HepG2 (cell line): ENCODE measurements at regions not wholly inside any gene's neighbourhood (a gene's known extent, or its start where the extent isn't known, plus 50 kb on each side); places are given as distances from the start of the nearest gene placed in this dataset.

Experiments
- ATAC-seq: fragments of 200-7000 bp; cut with Tn5 transposase; 3 replicates; pipeline ENCODE4 v1.9.1; 2020; ENCODE audit warnings: mild to moderate bottlenecking, moderate library complexity
- BruUV-seq: library from RNA; stranded (reverse); fragments of 400-500 nt; replicated peaks from 2 replicates; lab custom pipeline; 2021; lab: Mats Ljungman, UMichigan
- CTCF ChIA-PET: fragments of 300-600 bp; formaldehyde crosslinking; extraction: SDS; loops from one replicate; lab custom pipeline; 2021; ENCODE audit warnings: low total read pairs, inconsistent platforms, low intra/inter-chr PET ratio; lab: Yijun Ruan, JAX
- POLR2A ChIA-PET: fragments of 350-600 bp; sonication (Branson Sonifier 250); formaldehyde crosslinking; loops from one replicate; lab custom pipeline; 2020; ENCODE audit warnings: antibody characterized with exemption, inconsistent platforms; lab: Yijun Ruan, JAX
- DNase-seq: peaks from one replicate; pipeline ENCODE4 v3.0.0-alpha.2; 2015; ENCODE audit warnings: low spot score
- FAIRE-seq: peaks from 3 replicates; lab custom pipeline; 2011; peaks lifted over from hg19 to GRCh38; lab: Jason Lieb, UNC
- H2AFZ ChIP-seq: one replicate; pipeline ENCODE4 v1.6.1; 2011; ENCODE audit warnings: low read length, inconsistent platforms
- H3K27ac ChIP-seq: fragments of 300-600 bp; 3 replicates; pipeline ENCODE4 v1.8.0; 2011; ENCODE audit warnings: mixed run types, mild to moderate bottlenecking, mixed read lengths, low read length, inconsistent platforms; ENCODE audit not compliant: insufficient read depth; ENCODE audit errors: extremely low read length
- H3K27me3 ChIP-seq, 2 experiments: fragments of 200-600 bp in 1 of 2; 2 replicates in 1 of 2; 3 replicates in 1 of 2; pipeline versions ENCODE4 v1.6.0 to v1.8.0; 2011; ENCODE audit warnings: low read length in 2 of 2, mild to moderate bottlenecking in 2 of 2, moderate library complexity in 2 of 2, inconsistent platforms in 1 of 2; ENCODE audit not compliant: insufficient read depth in 2 of 2, control insufficient read depth in 1 of 2
- H3K36me3 ChIP-seq, 2 experiments: fragments of 200-600 bp in 1 of 2; replicated peaks in 1 of 2; 2 replicates in 1 of 2; 3 replicates in 1 of 2; pipeline versions ENCODE4 v1.5.1 to v1.8.0; 2011; ENCODE audit warnings: low read length in 2 of 2, inconsistent platforms in 1 of 2; ENCODE audit not compliant: insufficient read depth in 2 of 2, control insufficient read depth in 1 of 2
- H3K4me1 ChIP-seq: 2 replicates; pipeline ENCODE4 v1.5.1; 2012; ENCODE audit warnings: low read length, inconsistent platforms; ENCODE audit not compliant: insufficient read depth
- H3K4me2 ChIP-seq: 2 replicates; pipeline ENCODE4 v1.6.0; 2011; ENCODE audit warnings: low read depth, low read length, inconsistent platforms
- H3K4me3 ChIP-seq, 3 experiments: fragments of 200-600 bp in 1 of 3; sonication (generic), shearing (Covaris generic) in 1 of 3; replicated peaks in 1 of 3; 2 replicates each; pipeline ENCODE4 v1.5.1; 2011 to 2016; ENCODE audit warnings: low read length in 3 of 3, inconsistent platforms in 2 of 3, low read depth in 2 of 3, mild to moderate bottlenecking in 2 of 3, control low read depth in 1 of 3, mixed read lengths in 1 of 3; ENCODE audit not compliant: insufficient read depth in 1 of 3
- H3K79me2 ChIP-seq: one replicate; pipeline ENCODE4 v1.6.1; 2011; ENCODE audit warnings: low read length, inconsistent platforms; ENCODE audit not compliant: insufficient read depth
- H3K9ac ChIP-seq: 2 replicates; pipeline ENCODE4 v1.6.0; 2011; ENCODE audit warnings: mild to moderate bottlenecking, low read depth, low read length, inconsistent platforms; ENCODE audit not compliant: insufficient read depth
- H3K9me3 ChIP-seq: 2 replicates; pipeline ENCODE4 v1.5.1; 2012; ENCODE audit warnings: mild to moderate bottlenecking, low read length
- H4K20me1 ChIP-seq: 2 replicates; pipeline ENCODE4 v1.6.0; 2011; ENCODE audit warnings: inconsistent platforms, mild to moderate bottlenecking, low read length, moderate library complexity; ENCODE audit not compliant: insufficient read depth
- GFI1 ChIP-seq: sonication (generic); formaldehyde crosslinking; IDR thresholded peaks from 2 replicates; pipeline ENCODE4 v1.5.0; 2020; ENCODE audit warnings: missing genetic modification reagents, mild to moderate bottlenecking, borderline replicate concordance
- GPN1 ChIP-seq: sonication (generic); formaldehyde crosslinking; IDR thresholded peaks from 2 replicates; pipeline ENCODE4 v1.5.1; 2020; ENCODE audit warnings: missing genetic modification reagents, borderline replicate concordance
- HOXA7 ChIP-seq: sonication (generic); formaldehyde crosslinking; IDR thresholded peaks from 2 replicates; pipeline ENCODE4 v1.8.1; 2022; ENCODE audit warnings: mild to moderate bottlenecking, missing genetic modification reagents, moderate library complexity
- HOXD1 ChIP-seq: sonication (generic); formaldehyde crosslinking; IDR thresholded peaks from 2 replicates; pipeline ENCODE4 v1.5.0; 2020; ENCODE audit warnings: missing genetic modification reagents
- MTA1 ChIP-seq: sonication (generic); formaldehyde crosslinking; IDR thresholded peaks from 2 replicates; pipeline ENCODE4 v1.4.0; 2020; ENCODE audit warnings: missing genetic modification reagents, mild to moderate bottlenecking, borderline replicate concordance
- NCOR1 ChIP-seq: fragments of 200-600 bp; sonication (generic); IDR thresholded peaks from 2 replicates; pipeline ENCODE4 v1.7.0; 2017; ENCODE audit warnings: antibody characterized with exemption, low read length, borderline replicate concordance
- PLRG1 ChIP-seq: fragments of 450-650 bp; conservative IDR thresholded peaks from 2 replicates; pipeline ENCODE4 v1.6.1; 2016
- RBAK ChIP-seq: sonication (generic); formaldehyde crosslinking; IDR thresholded peaks from 2 replicates; pipeline ENCODE4 v1.5.1; 2020; ENCODE audit warnings: mild to moderate bottlenecking, missing genetic modification reagents
- RFX3 ChIP-seq: IDR thresholded peaks from 2 replicates; pipeline ENCODE4 v1.6.1; 2016; ENCODE audit warnings: missing biosample characterization, missing genetic modification reagents
- ZBTB7A ChIP-seq: sonication (generic); formaldehyde crosslinking; IDR thresholded peaks from 2 replicates; pipeline ENCODE4 v1.8.0; 2022; ENCODE audit warnings: mild to moderate bottlenecking, missing genetic modification reagents
- ZNF253 ChIP-seq: sonication (generic); formaldehyde crosslinking; IDR thresholded peaks from 2 replicates; pipeline ENCODE4 v1.8.0; 2022; ENCODE audit warnings: mild to moderate bottlenecking, missing genetic modification reagents, borderline replicate concordance
- ZNF329 ChIP-seq: sonication (generic); formaldehyde crosslinking; IDR thresholded peaks from 2 replicates; pipeline ENCODE4 v1.9.0; 2021; ENCODE audit warnings: low read depth, mild to moderate bottlenecking, missing genetic modification reagents
- ZNF331 ChIP-seq: sonication (generic); formaldehyde crosslinking; IDR thresholded peaks from 2 replicates; pipeline ENCODE4 v1.4.0; 2020; ENCODE audit warnings: missing genetic modification reagents
- ZNF33A ChIP-seq: sonication (generic); formaldehyde crosslinking; IDR thresholded peaks from 2 replicates; pipeline ENCODE4 v1.5.1; 2020; ENCODE audit warnings: missing genetic modification reagents, mild to moderate bottlenecking, moderate library complexity, borderline replicate concordance
- ZNF660 ChIP-seq: sonication (generic); formaldehyde crosslinking; IDR thresholded peaks from 2 replicates; pipeline ENCODE4 v1.5.1; 2020; ENCODE audit warnings: mild to moderate bottlenecking, low read depth, missing genetic modification reagents, borderline replicate concordance
- ZNF784 ChIP-seq: sonication (generic); formaldehyde crosslinking; IDR thresholded peaks from 2 replicates; pipeline ENCODE4 v1.5.1; 2020; ENCODE audit warnings: missing genetic modification reagents, mild to moderate bottlenecking, borderline replicate concordance
- ZUFSP ChIP-seq: sonication (generic); formaldehyde crosslinking; IDR thresholded peaks from 2 replicates; pipeline ENCODE4 v1.9.0; 2021; ENCODE audit warnings: missing genetic modification reagents, mild to moderate bottlenecking, borderline replicate concordance
- WGBS: methylation state at CpG from one replicate; pipeline ENCODE4 v1.1.6; 2017; ENCODE audit warnings: low lambda C conversion rate; 5-methylcytosine and 5-hydroxymethylcytosine counted together
- in situ Hi-C: cut with HindIII; loops from 2 replicates; pipeline ENCODE4 v1.10.0; 2017; ENCODE audit warnings: low pct_unique_long_range_greater_than_20kb; ENCODE audit not compliant: extremely low pct_ligation_motif_present
- intact Hi-C: fragments of 100-400 bp; cut with micrococcal nuclease; formaldehyde crosslinking; loops from one replicate; pipeline ENCODE4 v1.10.0; 2022; ENCODE audit not compliant: unreplicated experiment

DNA sequence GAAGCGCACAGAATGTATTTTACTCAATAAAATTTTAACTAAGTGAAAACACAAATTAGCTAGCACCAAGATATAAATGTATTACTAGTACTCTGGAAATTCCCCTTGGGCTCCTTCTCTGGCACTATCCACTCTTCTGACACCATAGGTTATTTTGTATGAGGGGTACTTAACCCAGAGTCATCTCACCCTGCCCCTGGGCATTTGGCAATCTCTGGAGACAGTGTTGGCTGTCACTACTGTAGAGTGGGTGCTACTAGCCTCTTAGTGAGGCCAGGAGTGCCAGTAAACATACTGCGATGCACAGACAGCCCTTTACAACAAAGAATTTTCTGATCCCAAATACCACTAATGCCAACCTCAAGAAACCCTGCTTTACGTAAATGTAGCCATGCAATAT lies 246.3 kb upstream of the KBTBD8 start:
- no peaks in the 10 kb centered on the region for H4K20me1 ChIP-seq
- H3K4me1 ChIP-seq, result no peaks in the 10 kb centered on the region
- no peaks in the 10 kb centered on the region for H3K36me3 ChIP-seq
- no peak overlapping the region for H2AFZ ChIP-seq
- ChIA-PET CTCF (no interaction called here), POLR2A (no interaction called here)
- FAIRE-seq (no peak), DNase-seq (no peak), ATAC-seq (no peak)
- H3K4me3 ChIP-seq, result no peak overlapping the region
- no peak overlapping the region for H3K27ac ChIP-seq
- no peak overlapping the region for H3K4me2 ChIP-seq
- no peaks in the 10 kb centered on the region for H3K9me3 ChIP-seq
- TF ChIP-seq HOXA7 (CRISPR knock-in tag), result no peak
- TF ChIP-seq ZUFSP, result no peak
- TF ChIP-seq ZNF660, result no peak
- no peak for TF ChIP-seq MTA1
- no peak for TF ChIP-seq RBAK (CRISPR knock-in tag)
- no peak for TF ChIP-seq ZNF253 (CRISPR knock-in tag)
- no peak for TF ChIP-seq NCOR1
- TF ChIP-seq GFI1, result no peak
- TF ChIP-seq GPN1 (CRISPR knock-in tag), result no peak
- TF ChIP-seq PLRG1, result no peak
- no peak for TF ChIP-seq ZNF331
- TF ChIP-seq HOXD1 (CRISPR knock-in tag), result no peak
- no peak for TF ChIP-seq ZNF784
- no peak for TF ChIP-seq ZNF33A (CRISPR knock-in tag)
- TF ChIP-seq ZBTB7A (CRISPR knock-in tag), result no peak
- TF ChIP-seq RFX3 (CRISPR knock-in tag), result no peak
- TF ChIP-seq ZNF329, result no peak
- H3K79me2 ChIP-seq, result no peaks in the 10 kb centered on the region
- no TSS peak for BruUV-seq
- WGBS, result 92% methylated on average over 3 of the region's 3 CpGs
- H3K27me3 ChIP-seq, result no peaks in the 10 kb centered on the region; a peak in 1 of 5 replicates
- intact Hi-C loops, result no loop called here
- in situ Hi-C loops, result no loop called here
- H3K9ac ChIP-seq, result no peak overlapping the region
